Urinary bladder (tissue), 3 donors: ENCODE measurements at regions not wholly inside any gene's neighbourhood (a gene's known extent, or its start where the extent isn't known, plus 50 kb on each side); places are given as distances from the start of the nearest gene placed in this dataset.

Experiments
- DNase-seq: peaks from one replicate; pipeline ENCODE4 v3.0.0-alpha.2; 2015; ENCODE audit errors: extremely low spot score
- H3K27ac ChIP-seq: one replicate; pipeline ENCODE4 v1.5.1; 2013; ENCODE audit warnings: low read depth, mild to moderate bottlenecking, moderate library complexity
- H3K36me3 ChIP-seq: one replicate; pipeline ENCODE4 v1.6.1; 2013; ENCODE audit warnings: mild to moderate bottlenecking, moderate library complexity; ENCODE audit not compliant: insufficient read depth
- H3K4me1 ChIP-seq: one replicate; pipeline ENCODE4 v1.6.1; 2013; ENCODE audit warnings: mild to moderate bottlenecking, moderate library complexity; ENCODE audit not compliant: insufficient read depth
- H3K4me3 ChIP-seq: one replicate; pipeline ENCODE4 v1.5.1; 2013; ENCODE audit warnings: low read depth, low read length
- WGBS: extraction: QIAGEN DNeasy Blood & Tissue Kit; methylation state at CpG from one replicate; pipeline ENCODE4 v1.1.7; 2013; 5-methylcytosine and 5-hydroxymethylcytosine counted together
- donor health status: healthy with polysubstance abuse.
- donor health status: healthy.

DNA sequence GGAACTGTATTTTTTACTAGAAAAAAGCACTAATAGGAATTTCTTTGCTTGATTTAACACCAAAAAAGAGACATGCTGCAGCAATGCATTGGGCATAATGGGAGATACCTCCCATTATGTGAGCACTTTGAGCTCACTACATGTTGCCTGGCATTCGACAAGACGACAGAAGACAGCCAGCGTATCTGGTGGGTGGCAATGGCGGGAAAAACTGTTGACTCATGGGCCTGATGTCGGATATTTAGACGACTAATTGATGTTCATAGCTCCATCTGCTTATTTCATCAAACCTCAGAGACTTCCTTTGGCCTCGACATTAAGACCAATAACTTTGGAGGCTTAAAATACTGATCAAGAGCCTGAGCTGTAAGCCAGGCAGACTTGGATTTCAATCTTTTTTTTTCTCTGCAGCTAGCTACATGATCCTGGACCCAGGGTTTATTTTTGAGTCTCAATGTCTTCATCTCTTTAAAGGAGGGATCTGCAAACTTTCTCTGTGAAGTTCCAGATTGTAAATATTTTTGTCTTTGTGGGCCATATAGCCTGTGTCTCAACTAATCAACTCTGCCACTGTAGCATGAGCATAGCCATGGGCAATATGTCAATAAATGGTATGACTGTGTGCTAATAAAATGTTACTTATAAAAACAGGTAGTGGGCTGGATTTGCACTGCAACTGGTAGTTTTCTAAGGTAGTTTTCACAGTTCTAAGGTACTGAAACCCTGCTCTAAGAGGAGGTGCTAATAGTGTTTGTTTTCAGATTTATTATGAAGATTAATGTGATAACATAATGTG lies 375.1 kb downstream of the METTL15 start:
- H3K4me1 ChIP-seq = no peaks in the 10 kb centered on the region
- H3K36me3 ChIP-seq = no peaks in the 10 kb centered on the region
- no peak overlapping the region for H3K27ac ChIP-seq
- DNase-seq = no peak
- 91% methylated on average over 7 of the region's 7 CpGs for WGBS
- no peak overlapping the region for H3K4me3 ChIP-seq

DNA sequence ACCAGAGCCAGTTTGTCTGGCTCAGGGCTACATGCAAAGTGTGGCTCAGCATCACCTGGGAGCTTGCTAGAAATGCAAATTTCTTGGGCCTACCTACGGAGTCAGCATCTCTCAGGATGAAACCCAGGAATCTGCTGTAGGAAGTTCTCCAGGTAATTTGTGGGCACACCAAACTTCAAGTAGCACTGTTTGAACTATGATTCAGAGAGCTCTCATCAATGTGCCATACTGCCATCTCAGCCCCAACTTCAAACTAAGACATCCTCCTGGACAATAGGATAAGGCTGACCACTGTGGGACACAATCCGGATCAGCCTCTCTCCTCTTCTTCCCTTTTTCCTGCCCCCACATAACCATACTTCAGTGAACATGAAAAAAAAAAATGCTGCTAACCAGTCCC lies 374.5 kb downstream of the METTL15 start:
- Histone ChIP-seq H3K36me3 (no peaks in the 10 kb centered on the region), H3K4me1 (no peaks in the 10 kb centered on the region), H3K4me3 (no peak overlapping the region), H3K27ac (no peak overlapping the region)
- no peak for DNase-seq
- WGBS = 90% methylated on average over 2 of the region's 2 CpGs

DNA sequence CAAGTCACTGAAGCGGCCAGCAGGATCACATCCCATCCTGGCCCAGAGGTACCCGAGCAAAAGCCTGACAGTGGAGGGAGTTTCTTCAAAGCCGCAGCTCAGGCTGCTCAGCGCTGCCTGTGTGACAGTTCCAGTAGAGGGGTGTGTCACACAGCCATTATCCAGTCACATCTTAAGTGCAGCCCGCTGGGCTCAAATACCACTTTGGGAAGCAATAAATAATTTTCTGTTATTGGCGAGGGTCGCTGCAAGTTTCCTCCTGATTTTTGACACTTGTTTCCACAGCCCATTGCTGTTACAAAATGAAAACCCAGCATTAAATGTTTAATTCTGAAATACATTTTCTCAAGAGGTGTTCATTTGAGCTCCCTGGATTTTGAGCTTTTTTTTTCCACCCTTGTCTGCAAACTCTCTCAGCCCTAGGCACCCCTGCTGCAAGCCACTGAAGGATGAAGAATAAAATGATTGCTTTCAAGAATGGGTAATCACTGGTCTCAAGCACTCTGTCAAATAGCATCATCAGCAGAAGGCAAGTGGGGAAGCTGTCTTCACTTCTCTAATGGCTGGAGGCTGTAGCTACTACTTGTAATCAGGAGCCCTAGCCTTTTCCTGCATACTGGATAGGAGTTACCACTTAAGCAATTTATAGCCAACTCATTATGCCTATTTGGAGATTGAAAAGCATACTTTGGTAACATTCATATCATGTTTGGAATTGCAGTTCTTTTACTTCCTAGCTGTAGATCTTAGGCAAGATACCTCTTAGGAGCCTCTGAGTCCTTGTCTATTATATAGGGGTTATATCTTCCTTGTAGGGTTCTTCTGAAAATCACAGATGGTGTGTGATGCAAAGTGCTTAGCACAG lies 373.7 kb downstream of the METTL15 start:
- DNase-seq = no peak
- 77% methylated on average over 7 of the region's 7 CpGs for WGBS
- H3K4me3 ChIP-seq = no peak overlapping the region
- no peaks in the 10 kb centered on the region for H3K4me1 ChIP-seq
- no peak overlapping the region for H3K27ac ChIP-seq
- H3K36me3 ChIP-seq = no peaks in the 10 kb centered on the region

DNA sequence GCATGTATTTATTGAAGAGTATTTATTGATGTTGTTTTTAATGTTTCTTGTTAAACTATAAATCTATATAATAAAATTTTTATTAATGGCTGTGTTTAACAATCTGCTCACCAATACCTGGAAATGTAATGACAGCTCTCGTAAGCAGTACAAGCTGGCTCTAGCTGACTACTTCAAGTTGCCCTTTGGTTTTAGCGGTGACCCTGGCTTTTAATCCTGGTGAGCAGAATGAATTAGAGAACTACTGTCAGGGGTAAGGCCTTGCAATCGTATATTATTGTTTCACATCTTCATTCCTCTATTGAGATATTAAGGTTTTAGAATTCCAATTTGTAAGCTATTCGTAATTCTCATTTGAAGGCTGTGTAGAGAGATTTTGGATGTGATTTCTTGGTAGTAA lies 372.2 kb downstream of the METTL15 start:
- 94% methylated on average over 4 of the region's 4 CpGs for WGBS
- Histone ChIP-seq H3K4me3 (no peak overlapping the region), H3K4me1 (no peaks in the 10 kb centered on the region), H3K27ac (no peak overlapping the region), H3K36me3 (no peaks in the 10 kb centered on the region)
- no peak for DNase-seq

GRCh38 chr11:28476864-28477263 lies 368.7 kb downstream of the METTL15 start:
- DNase-seq = no peak
- 95% methylated on average over 5 of the region's 5 CpGs for WGBS
- H3K36me3 ChIP-seq = no peaks in the 10 kb centered on the region
- H3K27ac ChIP-seq = no peak overlapping the region
- H3K4me1 ChIP-seq = no peaks in the 10 kb centered on the region
- no peak overlapping the region for H3K4me3 ChIP-seq

- H3K4me1 ChIP-seq = no peaks in the 10 kb centered on the region
- no peak for DNase-seq
- H3K27ac ChIP-seq = no peak overlapping the region
- no peaks in the 10 kb centered on the region for H3K36me3 ChIP-seq
- WGBS = 22% methylated on average over 3 of the region's 3 CpGs
- no peak overlapping the region for H3K4me3 ChIP-seq
These were observed 367.9 kb downstream of the METTL15 start for GRCh38 chr11:28476049-28476448.

DNA sequence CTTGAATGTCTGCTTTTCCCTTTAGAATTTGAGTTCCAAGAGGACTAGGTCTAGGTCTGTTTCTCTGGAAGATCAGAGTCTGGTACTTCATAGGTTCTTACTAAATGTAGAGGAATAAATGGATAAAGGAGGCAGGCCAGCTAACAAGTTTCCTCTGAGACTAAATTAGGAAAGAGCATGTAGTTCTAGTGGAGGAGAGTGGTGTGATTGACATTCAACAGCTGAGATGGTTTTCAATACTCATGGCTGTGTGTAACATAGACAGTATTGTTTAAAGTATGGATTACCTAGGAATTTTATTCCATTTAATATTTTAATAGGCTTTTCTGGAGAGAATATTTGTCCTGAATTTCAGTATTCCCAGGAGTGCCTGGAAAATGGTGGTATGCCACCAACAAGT lies 364.7 kb downstream of the METTL15 start:
- no peak overlapping the region for H3K27ac ChIP-seq
- DNase-seq = no peak
- no peaks in the 10 kb centered on the region for H3K36me3 ChIP-seq
- H3K4me1 ChIP-seq = no peaks in the 10 kb centered on the region
- no peak overlapping the region for H3K4me3 ChIP-seq

GRCh38 chr11:28471537-28471936 lies 363.3 kb downstream of the METTL15 start:
- Histone ChIP-seq H3K36me3 (no peaks in the 10 kb centered on the region), H3K4me1 (no peaks in the 10 kb centered on the region), H3K4me3 (no peak overlapping the region), H3K27ac (no peak overlapping the region)
- no peak for DNase-seq

GRCh38 chr11:28470180-28470579 lies 362.0 kb downstream of the METTL15 start:
- Histone ChIP-seq H3K36me3 (no peaks in the 10 kb centered on the region), H3K4me1 (no peaks in the 10 kb centered on the region), H3K4me3 (no peak overlapping the region), H3K27ac (no peak overlapping the region)
- 96% methylated on average over 2 of the region's 2 CpGs for WGBS
- no peak for DNase-seq

DNA sequence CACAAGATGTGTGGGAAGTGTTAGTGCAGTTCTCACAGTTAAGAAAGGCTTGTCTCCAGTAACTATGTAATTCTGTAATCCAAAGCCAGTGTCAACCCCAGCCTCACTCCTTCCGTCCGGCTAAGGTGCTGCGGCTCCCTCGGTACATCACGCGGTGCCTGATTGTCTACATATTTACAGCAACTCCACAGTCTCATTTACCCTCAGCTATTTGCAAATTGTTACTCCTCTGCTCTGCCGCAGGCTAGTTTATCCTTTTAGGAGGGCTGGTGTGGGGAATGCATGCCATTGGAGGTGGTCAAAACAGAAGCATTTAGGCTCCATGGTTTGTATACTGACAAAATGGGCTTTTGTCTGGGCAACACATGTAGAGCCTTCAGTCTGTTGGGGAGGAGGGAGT lies 358.3 kb downstream of the METTL15 start:
- no peak for DNase-seq
- Histone ChIP-seq H3K4me1 (no peaks in the 10 kb centered on the region), H3K36me3 (no peaks in the 10 kb centered on the region), H3K4me3 (no peak overlapping the region), H3K27ac (no peak overlapping the region)
- 93% methylated on average over 7 of the region's 7 CpGs for WGBS

DNA sequence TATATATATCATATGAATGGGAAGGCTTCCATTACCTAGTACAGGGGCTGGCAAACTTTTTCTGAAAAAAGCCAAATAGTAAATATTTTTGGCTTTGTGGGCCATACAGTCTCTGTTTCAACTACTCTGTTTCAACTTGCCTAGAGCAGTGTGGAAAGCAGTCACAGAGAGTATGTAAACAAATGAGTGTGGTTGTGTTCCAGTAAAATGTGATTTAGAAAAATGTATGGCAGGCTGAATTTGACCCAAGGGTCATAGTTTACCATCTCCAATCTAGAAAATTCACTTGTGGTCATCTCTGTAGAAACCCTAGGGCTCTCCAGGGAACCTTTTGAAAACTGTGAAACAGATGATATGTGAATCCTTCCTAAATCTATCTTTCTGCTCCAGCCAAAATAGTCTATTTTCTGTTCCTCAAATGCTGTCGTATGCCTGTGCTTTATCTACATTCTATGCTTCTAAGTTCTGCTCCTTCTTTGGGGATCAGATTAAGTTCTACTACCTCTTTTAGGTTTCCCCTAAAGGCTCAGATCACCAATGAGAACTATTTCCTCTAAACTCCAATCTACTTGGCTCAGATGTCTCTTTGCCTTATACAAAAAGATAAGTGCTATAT lies 356.2 kb downstream of the METTL15 start:
- Histone ChIP-seq H3K36me3 (no peaks in the 10 kb centered on the region), H3K27ac (no peak overlapping the region), H3K4me3 (no peak overlapping the region), H3K4me1 (no peaks in the 10 kb centered on the region)
- 0% methylated on average over 1 of the region's 1 CpG for WGBS
- no peak for DNase-seq

- no peak overlapping the region for H3K27ac ChIP-seq
- no peaks in the 10 kb centered on the region for H3K4me1 ChIP-seq
- WGBS = 55% methylated on average over 4 of the region's 4 CpGs
- no peaks in the 10 kb centered on the region for H3K36me3 ChIP-seq
- no peak for DNase-seq
- H3K4me3 ChIP-seq = no peak overlapping the region
These were observed 355.6 kb downstream of the METTL15 start for GRCh38 chr11:28463826-28464225.

- no peaks in the 10 kb centered on the region for H3K36me3 ChIP-seq
- WGBS = 92% methylated on average over 2 of the region's 2 CpGs
- H3K4me1 ChIP-seq = no peaks in the 10 kb centered on the region
- no peak overlapping the region for H3K4me3 ChIP-seq
- H3K27ac ChIP-seq = no peak overlapping the region
- DNase-seq = no peak
These were observed 353.7 kb downstream of the METTL15 start for GRCh38 chr11:28461846-28462245.

DNA sequence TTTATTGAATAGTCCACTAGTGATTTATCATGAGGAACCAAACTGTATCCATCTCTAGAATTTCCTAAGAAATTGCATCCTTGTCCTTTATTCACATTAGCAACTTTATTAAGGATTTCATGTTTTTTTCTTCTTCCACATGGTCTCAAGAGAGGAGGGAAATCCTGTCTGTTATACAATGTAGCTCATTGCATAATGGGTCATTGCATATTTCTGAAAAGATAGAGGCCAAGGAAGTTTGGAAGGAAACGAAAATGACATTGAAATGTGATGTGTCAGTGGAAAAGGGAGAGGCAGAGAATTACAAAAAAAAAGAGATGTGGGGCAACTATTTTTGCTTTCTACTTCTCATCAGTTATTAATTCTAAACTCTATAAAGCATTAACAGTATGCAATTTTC lies 353.1 kb downstream of the METTL15 start:
- 58% methylated on average over 1 of the region's 1 CpG for WGBS
- DNase-seq = no peak
- Histone ChIP-seq H3K27ac (no peak overlapping the region), H3K4me3 (no peak overlapping the region), H3K36me3 (no peaks in the 10 kb centered on the region), H3K4me1 (no peaks in the 10 kb centered on the region)
